H1 (cell line): ENCODE measurements at regions not wholly inside any gene's neighbourhood (a gene's known extent, or its start where the extent isn't known, plus 50 kb on each side); places are given as distances from the start of the nearest gene placed in this dataset.

Experiments
- CBX5 ChIP-seq: fragments of 300-800, 300-1000 bp; sonication (generic); IDR thresholded peaks from 2 replicates; pipeline ENCODE4 v1.7.1; 2016; ENCODE audit warnings: antibody characterized with exemption, low read length, low read depth
- CHD7 ChIP-seq: fragments of 300-600 bp; sonication (generic); IDR thresholded peaks from 2 replicates; pipeline ENCODE4 v1.7.1; 2012; ENCODE audit warnings: low read length, moderate library complexity, mild to moderate bottlenecking, inconsistent platforms; ENCODE audit not compliant: insufficient replicate concordance
- EGR1 ChIP-seq: IDR thresholded peaks from 2 replicates; pipeline ENCODE4 v1.6.1; 2011; ENCODE audit warnings: low read depth, low read length, borderline replicate concordance
- GABPA ChIP-seq: IDR thresholded peaks from 2 replicates; pipeline ENCODE4 v1.6.1; 2011; ENCODE audit warnings: mild to moderate bottlenecking, low read length, moderate library complexity, borderline replicate concordance; ENCODE audit not compliant: insufficient read depth
- MAFK ChIP-seq: IDR thresholded peaks from 2 replicates; pipeline ENCODE4 v1.6.1; 2012; ENCODE audit warnings: low read depth, mild to moderate bottlenecking, improper control_type of control experiment, low read length
- RXRA ChIP-seq: IDR thresholded peaks from 2 replicates; pipeline ENCODE4 v1.6.1; 2011; ENCODE audit warnings: low read depth, mild to moderate bottlenecking, low read length, moderate library complexity; ENCODE audit not compliant: insufficient read depth
- SIN3A ChIP-seq, 2 experiments: IDR thresholded peaks in 1 of 2; conservative IDR thresholded peaks in 1 of 2; 2 replicates each; pipeline ENCODE4 v1.6.1; 2011 to 2012; ENCODE audit warnings: low read length in 2 of 2, improper control_type of control experiment in 1 of 2, low read depth in 1 of 2, mild to moderate bottlenecking in 1 of 2
- SIX5 ChIP-seq: IDR thresholded peaks from 2 replicates; pipeline ENCODE4 v1.6.1; 2011; ENCODE audit warnings: mild to moderate bottlenecking, low read depth, low read length
- SP4 ChIP-seq: IDR thresholded peaks from 2 replicates; pipeline ENCODE4 v1.6.1; 2012; ENCODE audit warnings: low read length, inconsistent platforms
- YY1 ChIP-seq: IDR thresholded peaks from 2 replicates; pipeline ENCODE4 v1.6.1; 2011; ENCODE audit warnings: low read depth, mild to moderate bottlenecking, low read length

- TF ChIP-seq CHD7 (no peak), MAFK (no peak), YY1 (peak; percentile 83; the same call in 1 of the 2 replicates), SIX5 (no peak), CBX5 (no peak), RXRA (0 out of 2 replicates have a peak, but pooled peaks have one; percentile 55), SP4 (0 out of 2 replicates have a peak, but pooled peaks have one; percentile 47), SIN3A (conservative IDR thresholded peaks at IDR 0.05 in 1 of 2, IDR thresholded peaks at IDR 0.05 in 1 of 2; ENCODE audit: low read depth in 1 of 2, low read length in 2 of 2) (no peak), EGR1 (peak; percentile 55), GABPA (0 out of 2 replicates have a peak, but pooled peaks have one; percentile 8)
These were observed 513.8 kb downstream of the RNF144A start (continued) for GRCh38 chr2:7430869-7431641.
